ENCODE measurements at regions not wholly inside any gene's neighbourhood (a gene's known extent, or its start where the extent isn't known, plus 50 kb on each side); places are given as distances from the start of the nearest gene placed in this dataset.

DNA sequence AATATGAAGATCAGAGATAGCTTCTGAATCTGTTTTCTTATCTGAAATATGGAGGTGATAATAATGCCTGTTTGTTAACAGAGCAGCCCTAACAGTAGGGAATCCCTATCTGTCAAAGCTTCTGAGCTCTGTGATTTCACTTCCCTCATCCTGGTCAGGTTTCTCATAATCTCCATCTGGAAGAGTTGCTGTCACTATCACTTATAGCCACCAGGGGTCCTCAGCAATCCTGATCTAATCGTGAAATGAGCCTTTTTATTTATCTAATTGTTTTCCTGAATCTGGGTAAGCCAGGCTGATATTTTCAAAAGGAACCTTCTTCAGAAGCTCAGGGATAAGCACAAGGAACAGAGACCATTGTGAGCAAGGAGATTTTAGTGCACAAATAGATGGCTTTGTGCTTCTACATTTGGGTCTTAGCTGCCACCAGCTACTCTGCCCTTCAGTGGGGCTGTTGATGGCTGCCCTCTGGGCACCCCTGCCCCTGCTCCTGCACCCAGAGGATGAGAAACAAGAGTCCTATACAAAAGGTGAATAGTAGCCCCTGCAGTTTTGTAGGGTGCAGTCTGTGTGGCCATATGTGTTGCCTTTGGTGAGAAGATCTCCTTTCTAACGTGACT lies 196.4 kb upstream of the RADX start:
- Histone ChIP-seq H3K27ac (no peak overlapping the region), H3K27me3 (no peaks in the 10 kb centered on the region), H3K9me3 (no peaks in the 10 kb centered on the region), H3K4me1 (no peaks in the 10 kb centered on the region), H3K4me3 (no peak overlapping the region), H3K36me3 (ENCODE audit: low read depth, missing control alignments) (no peaks in the 10 kb centered on the region)
- intact Hi-C loops (cut with DNase I; ENCODE audit: low total_unique reads): no loop called here
- TF ChIP-seq POLR2A (IDR thresholded peaks at IDR 0.05) (no peak), CTCF (IDR thresholded peaks at IDR 0.05) (peak in 2 of 3 experiments; percentile 26 to 53)
- WGBS, 2 donors: 42 to 56% methylated on average over 2 of the region's 2 CpGs
- DNase-seq: peak; percentile 22

DNA sequence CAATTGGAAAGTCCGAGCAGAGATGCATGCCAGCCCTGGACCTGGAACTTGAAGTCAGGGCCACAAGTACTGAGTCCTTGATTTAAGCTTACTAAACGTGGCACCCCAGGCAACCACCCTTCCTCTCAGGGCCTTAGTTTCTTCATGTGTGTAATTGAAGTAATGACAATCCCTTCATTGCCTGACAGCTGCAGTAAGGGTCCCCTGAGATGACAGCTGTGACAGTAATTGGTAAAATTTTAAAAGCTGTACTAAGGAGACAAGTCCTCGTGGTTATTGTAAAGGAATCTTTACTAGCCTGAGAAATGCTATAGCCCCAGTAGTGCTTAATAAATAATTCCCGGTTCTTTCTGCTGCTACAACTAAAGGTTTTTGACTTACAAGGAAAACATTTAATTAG lies 175.1 kb upstream of the RADX start:
- 63 to 95% methylated on average over 2 to 4 of the region's 4 CpGs for WGBS, 2 donors
- H3K27ac ChIP-seq: no peak overlapping the region
- H3K36me3 ChIP-seq (ENCODE audit: low read depth, missing control alignments): no peaks in the 10 kb centered on the region
- DNase-seq: no peak
- H3K4me1 ChIP-seq: no peaks in the 10 kb centered on the region
- no peak overlapping the region for H3K4me3 ChIP-seq
- TF ChIP-seq POLR2A (IDR thresholded peaks at IDR 0.05): no peak
- intact Hi-C loops (cut with DNase I; ENCODE audit: low total_unique reads): no loop called here
- H3K9me3 ChIP-seq: no peaks in the 10 kb centered on the region
- H3K27me3 ChIP-seq: no peaks in the 10 kb centered on the region

DNA sequence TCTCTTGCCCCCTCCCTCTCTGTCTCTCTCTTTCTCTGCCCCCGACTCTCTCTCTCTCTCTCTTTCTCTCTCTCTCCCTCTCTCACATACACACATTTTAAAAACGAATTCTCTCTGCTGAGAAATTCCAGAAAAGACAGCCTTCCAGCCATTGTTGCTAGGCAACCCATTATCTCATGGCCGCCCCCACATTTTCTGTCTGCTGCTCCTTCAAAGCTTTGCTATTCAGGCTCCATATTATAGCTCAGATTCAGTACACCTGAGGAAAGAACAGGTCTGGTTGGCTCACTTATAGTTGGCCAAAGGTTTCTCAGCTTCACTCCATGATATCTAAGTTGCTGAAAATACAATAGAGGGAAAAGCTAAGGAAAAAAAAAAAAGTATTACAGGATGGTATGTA lies 174.4 kb upstream of the RADX start:
- H3K36me3 ChIP-seq (ENCODE audit: low read depth, missing control alignments): no peaks in the 10 kb centered on the region
- no peak overlapping the region for H3K27ac ChIP-seq
- 14 to 19% methylated on average over 3 of the region's 3 CpGs for WGBS, 2 donors
- no peaks in the 10 kb centered on the region for H3K9me3 ChIP-seq
- TF ChIP-seq CTCF (IDR thresholded peaks at IDR 0.05) (no peak), POLR2A (IDR thresholded peaks at IDR 0.05) (no peak)
- intact Hi-C loops (cut with DNase I; ENCODE audit: low total_unique reads): no loop called here
- no peaks in the 10 kb centered on the region for H3K4me1 ChIP-seq
- no peak for DNase-seq
- H3K4me3 ChIP-seq: no peak overlapping the region
- H3K27me3 ChIP-seq: no peaks in the 10 kb centered on the region

- no peaks in the 10 kb centered on the region for H3K9me3 ChIP-seq
- intact Hi-C loops (cut with DNase I; ENCODE audit: low total_unique reads): no loop called here
- 65 to 82% methylated on average over 2 of the region's 2 CpGs for WGBS, 2 donors
- H3K27me3 ChIP-seq: no peaks in the 10 kb centered on the region
- no peaks in the 10 kb centered on the region for H3K4me1 ChIP-seq
- no peak overlapping the region for H3K4me3 ChIP-seq
- no peak for DNase-seq
- no peak for TF ChIP-seq POLR2A (IDR thresholded peaks at IDR 0.05)
- TF ChIP-seq CTCF (IDR thresholded peaks at IDR 0.05): no peak
- no peaks in the 10 kb centered on the region for H3K36me3 ChIP-seq (ENCODE audit: low read depth, missing control alignments)
- no peak overlapping the region for H3K27ac ChIP-seq
Measured at GRCh38 chrX:106450405-106450804, 161.4 kb upstream of the RADX start.

- Histone ChIP-seq H3K4me1 (no peaks in the 10 kb centered on the region), H3K9me3 (no peaks in the 10 kb centered on the region), H3K27me3 (no peaks in the 10 kb centered on the region), H3K4me3 (no peak overlapping the region), H3K36me3 (ENCODE audit: low read depth, missing control alignments) (no peaks in the 10 kb centered on the region), H3K27ac (no peak overlapping the region)
- WGBS, 2 donors: 90% methylated on average over 2 of the region's 2 CpGs
- intact Hi-C loops (cut with DNase I; ENCODE audit: low total_unique reads): no loop called here
- no peak for DNase-seq
- TF ChIP-seq CTCF (IDR thresholded peaks at IDR 0.05): no peak
- TF ChIP-seq POLR2A (IDR thresholded peaks at IDR 0.05): no peak
Measured at GRCh38 chrX:106451933-106452332, 159.8 kb upstream of the RADX start.

Measured in testis (tissue), 2 donors.